ENCODE measurements at regions not wholly inside any gene's neighbourhood (a gene's known extent, or its start where the extent isn't known, plus 50 kb on each side); places are given as distances from the start of the nearest gene placed in this dataset.

DNA sequence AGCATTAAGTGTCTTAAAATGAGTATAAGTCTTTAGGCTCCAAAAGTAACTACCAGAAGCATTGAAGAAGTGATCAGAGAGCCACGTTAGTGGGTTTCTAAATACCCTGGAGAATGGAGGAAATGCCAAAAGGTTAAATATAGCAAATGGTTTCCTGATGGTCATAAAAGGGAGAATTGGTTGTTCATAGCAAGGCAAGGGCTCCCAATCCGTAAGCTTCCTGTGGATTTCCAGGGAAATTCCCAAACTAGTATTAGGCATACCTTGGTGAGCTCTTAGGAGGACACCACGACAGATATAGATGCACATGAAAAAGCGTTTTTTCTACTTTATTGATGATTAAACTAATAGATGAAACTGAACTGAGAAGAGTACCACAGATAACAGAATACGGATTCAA, 410.9 kb downstream of the FOXO1 start:
- TF ChIP-seq, protein P1, sequence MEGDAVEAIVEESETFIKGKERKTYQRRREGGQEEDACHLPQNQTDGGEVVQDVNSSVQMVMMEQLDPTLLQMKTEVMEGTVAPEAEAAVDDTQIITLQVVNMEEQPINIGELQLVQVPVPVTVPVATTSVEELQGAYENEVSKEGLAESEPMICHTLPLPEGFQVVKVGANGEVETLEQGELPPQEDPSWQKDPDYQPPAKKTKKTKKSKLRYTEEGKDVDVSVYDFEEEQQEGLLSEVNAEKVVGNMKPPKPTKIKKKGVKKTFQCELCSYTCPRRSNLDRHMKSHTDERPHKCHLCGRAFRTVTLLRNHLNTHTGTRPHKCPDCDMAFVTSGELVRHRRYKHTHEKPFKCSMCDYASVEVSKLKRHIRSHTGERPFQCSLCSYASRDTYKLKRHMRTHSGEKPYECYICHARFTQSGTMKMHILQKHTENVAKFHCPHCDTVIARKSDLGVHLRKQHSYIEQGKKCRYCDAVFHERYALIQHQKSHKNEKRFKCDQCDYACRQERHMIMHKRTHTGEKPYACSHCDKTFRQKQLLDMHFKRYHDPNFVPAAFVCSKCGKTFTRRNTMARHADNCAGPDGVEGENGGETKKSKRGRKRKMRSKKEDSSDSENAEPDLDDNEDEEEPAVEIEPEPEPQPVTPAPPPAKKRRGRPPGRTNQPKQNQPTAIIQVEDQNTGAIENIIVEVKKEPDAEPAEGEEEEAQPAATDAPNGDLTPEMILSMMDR (conservative IDR thresholded peaks at IDR 0.05; ENCODE audit: low read length), result no peak
- TF ChIP-seq EZH2phosphoT487 (IDR thresholded peaks at IDR 0.05; ENCODE audit: borderline replicate concordance, low read depth, low read length), result no peak
